Type B pancreatic cell (in vitro differentiated cells): ENCODE measurements at regions not wholly inside any gene's neighbourhood (a gene's known extent, or its start where the extent isn't known, plus 50 kb on each side); places are given as distances from the start of the nearest gene placed in this dataset.

ENCODE experiments used
- DNase-seq: peaks from one replicate; pipeline ENCODE4 v3.0.0; 2021; ENCODE audit warnings: mixed read lengths; ENCODE audit not compliant: unreplicated experiment; ENCODE audit errors: extremely low spot score
- H3K27ac Mint-ChIP-seq: 2 replicates; pipeline ENCODE4 v1.8.0; 2021; ENCODE audit warnings: mild to moderate bottlenecking, mixed read lengths
- H3K27me3 Mint-ChIP-seq: 2 replicates; pipeline ENCODE4 v1.8.0; 2021; ENCODE audit warnings: mixed read lengths
- H3K36me3 Mint-ChIP-seq: 2 replicates; pipeline ENCODE4 v1.8.0; 2021; ENCODE audit warnings: mixed read lengths
- H3K4me1 Mint-ChIP-seq: one replicate; pipeline ENCODE4 v1.8.0; 2021; ENCODE audit warnings: mixed read lengths; ENCODE audit not compliant: unreplicated experiment
- H3K4me3 Mint-ChIP-seq: 2 replicates; pipeline ENCODE4 v1.8.0; 2021; ENCODE audit warnings: mild to moderate bottlenecking, mixed read lengths
- H3K9me3 Mint-ChIP-seq: 2 replicates; pipeline ENCODE4 v1.8.0; 2021; ENCODE audit warnings: mixed read lengths
- TF ChIP-seq, protein P1 (sequence below): fragments of 200-600 bp; sonication (generic); conservative IDR thresholded peaks from 2 replicates; pipeline ENCODE4 v1.5.0; 2021; ENCODE audit warnings: antibody characterized with exemption, mild to moderate bottlenecking

DNA sequence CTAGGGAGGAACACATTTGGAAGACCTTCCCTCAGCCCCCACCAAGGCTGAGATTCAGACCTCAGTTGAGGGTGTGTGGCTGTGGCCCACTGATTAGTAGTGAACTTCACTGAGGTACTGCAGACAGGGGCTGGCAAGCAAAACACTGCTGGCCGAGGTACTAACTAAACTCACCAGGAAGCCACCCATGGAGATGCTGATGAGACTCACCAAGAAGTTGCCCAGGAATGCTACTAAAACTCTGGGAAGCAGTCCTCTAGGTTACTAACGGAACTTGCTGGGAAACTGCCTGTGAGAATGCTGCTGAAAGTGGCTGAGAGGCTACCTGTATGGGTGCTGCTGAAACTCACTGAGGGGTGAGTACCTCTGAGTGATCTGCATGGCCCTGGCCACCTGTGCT, 372.4 kb upstream of the RPS6KA3 start:
- H3K4me3 Mint-ChIP-seq, result no peak overlapping the region
- no peak for DNase-seq
- H3K27ac Mint-ChIP-seq, result no peak overlapping the region
- H3K36me3 Mint-ChIP-seq, result no peaks in the 10 kb centered on the region
- H3K9me3 Mint-ChIP-seq, result no peaks in the 10 kb centered on the region
- no peaks in the 10 kb centered on the region for H3K4me1 Mint-ChIP-seq
- TF ChIP-seq, protein P1, sequence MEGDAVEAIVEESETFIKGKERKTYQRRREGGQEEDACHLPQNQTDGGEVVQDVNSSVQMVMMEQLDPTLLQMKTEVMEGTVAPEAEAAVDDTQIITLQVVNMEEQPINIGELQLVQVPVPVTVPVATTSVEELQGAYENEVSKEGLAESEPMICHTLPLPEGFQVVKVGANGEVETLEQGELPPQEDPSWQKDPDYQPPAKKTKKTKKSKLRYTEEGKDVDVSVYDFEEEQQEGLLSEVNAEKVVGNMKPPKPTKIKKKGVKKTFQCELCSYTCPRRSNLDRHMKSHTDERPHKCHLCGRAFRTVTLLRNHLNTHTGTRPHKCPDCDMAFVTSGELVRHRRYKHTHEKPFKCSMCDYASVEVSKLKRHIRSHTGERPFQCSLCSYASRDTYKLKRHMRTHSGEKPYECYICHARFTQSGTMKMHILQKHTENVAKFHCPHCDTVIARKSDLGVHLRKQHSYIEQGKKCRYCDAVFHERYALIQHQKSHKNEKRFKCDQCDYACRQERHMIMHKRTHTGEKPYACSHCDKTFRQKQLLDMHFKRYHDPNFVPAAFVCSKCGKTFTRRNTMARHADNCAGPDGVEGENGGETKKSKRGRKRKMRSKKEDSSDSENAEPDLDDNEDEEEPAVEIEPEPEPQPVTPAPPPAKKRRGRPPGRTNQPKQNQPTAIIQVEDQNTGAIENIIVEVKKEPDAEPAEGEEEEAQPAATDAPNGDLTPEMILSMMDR, result no peak
- H3K27me3 Mint-ChIP-seq, result no peaks in the 10 kb centered on the region

GRCh38 chrX:20637351-20637750, 370.6 kb upstream of the RPS6KA3 start:
- no peaks in the 10 kb centered on the region for H3K9me3 Mint-ChIP-seq
- no peaks in the 10 kb centered on the region for H3K4me1 Mint-ChIP-seq
- no peaks in the 10 kb centered on the region for H3K27me3 Mint-ChIP-seq
- H3K27ac Mint-ChIP-seq, result no peak overlapping the region
- no peak for DNase-seq
- H3K4me3 Mint-ChIP-seq, result no peak overlapping the region
- TF ChIP-seq, protein P1, result no peak
- H3K36me3 Mint-ChIP-seq, result no peaks in the 10 kb centered on the region

DNA sequence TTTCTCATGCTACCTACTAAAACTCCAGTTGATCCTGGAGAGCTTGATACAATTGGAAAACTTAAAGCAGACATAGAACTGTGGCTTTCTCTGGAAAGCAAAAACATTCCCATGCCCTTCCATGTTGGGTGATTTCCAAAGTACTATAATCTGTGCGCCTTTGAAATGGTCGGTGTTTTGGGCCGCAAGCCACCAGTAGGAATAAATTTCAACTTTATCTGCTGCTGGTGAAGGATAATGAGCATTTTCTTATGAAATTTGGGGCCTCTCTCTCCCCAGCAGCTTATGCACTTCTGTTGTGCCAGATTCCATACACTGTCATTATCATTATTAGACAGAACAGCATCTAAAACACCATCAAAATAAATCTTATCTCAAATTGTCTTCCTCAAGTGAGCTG, 366.7 kb upstream of the RPS6KA3 start:
- H3K4me3 Mint-ChIP-seq, result no peak overlapping the region
- no peak overlapping the region for H3K27ac Mint-ChIP-seq
- no peak for DNase-seq
- TF ChIP-seq, protein P1, result no peak
- H3K36me3 Mint-ChIP-seq, result no peaks in the 10 kb centered on the region
- no peaks in the 10 kb centered on the region for H3K4me1 Mint-ChIP-seq
- no peaks in the 10 kb centered on the region for H3K27me3 Mint-ChIP-seq
- H3K9me3 Mint-ChIP-seq, result no peaks in the 10 kb centered on the region

- Mint-ChIP-seq H3K4me1 (no peaks in the 10 kb centered on the region), H3K4me3 (no peak overlapping the region), H3K36me3 (no peaks in the 10 kb centered on the region), H3K27ac (no peak overlapping the region), H3K9me3 (no peaks in the 10 kb centered on the region), H3K27me3 (no peaks in the 10 kb centered on the region)
- DNase-seq, result no peak
- TF ChIP-seq, protein P1, result no peak
These were observed 356.7 kb upstream of the RPS6KA3 start for GRCh38 chrX:20623448-20623847.

DNA sequence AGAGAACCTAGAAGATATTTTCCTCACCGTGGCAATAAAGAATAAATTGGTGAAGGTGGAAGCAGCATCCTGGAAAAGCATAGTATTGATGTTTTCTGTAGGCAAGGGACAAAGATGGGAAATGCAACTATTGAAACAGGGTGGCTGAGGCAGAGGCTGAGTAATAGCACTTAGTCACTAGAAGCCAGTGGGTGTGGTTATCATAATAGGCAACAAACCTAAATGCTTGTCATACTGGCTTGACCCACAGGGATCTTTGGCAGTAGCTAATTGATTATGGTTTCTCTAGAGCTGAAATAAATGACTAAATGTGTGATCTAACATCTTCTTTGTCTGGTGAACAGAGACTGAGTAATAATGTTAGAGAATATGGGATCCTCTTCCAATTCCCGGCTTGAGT, 353.6 kb upstream of the RPS6KA3 start:
- no peaks in the 10 kb centered on the region for H3K27me3 Mint-ChIP-seq
- no peaks in the 10 kb centered on the region for H3K36me3 Mint-ChIP-seq
- no peaks in the 10 kb centered on the region for H3K4me1 Mint-ChIP-seq
- TF ChIP-seq, protein P1, result no peak
- no peak overlapping the region for H3K4me3 Mint-ChIP-seq
- no peak overlapping the region for H3K27ac Mint-ChIP-seq
- H3K9me3 Mint-ChIP-seq, result no peaks in the 10 kb centered on the region
- no peak for DNase-seq

DNA sequence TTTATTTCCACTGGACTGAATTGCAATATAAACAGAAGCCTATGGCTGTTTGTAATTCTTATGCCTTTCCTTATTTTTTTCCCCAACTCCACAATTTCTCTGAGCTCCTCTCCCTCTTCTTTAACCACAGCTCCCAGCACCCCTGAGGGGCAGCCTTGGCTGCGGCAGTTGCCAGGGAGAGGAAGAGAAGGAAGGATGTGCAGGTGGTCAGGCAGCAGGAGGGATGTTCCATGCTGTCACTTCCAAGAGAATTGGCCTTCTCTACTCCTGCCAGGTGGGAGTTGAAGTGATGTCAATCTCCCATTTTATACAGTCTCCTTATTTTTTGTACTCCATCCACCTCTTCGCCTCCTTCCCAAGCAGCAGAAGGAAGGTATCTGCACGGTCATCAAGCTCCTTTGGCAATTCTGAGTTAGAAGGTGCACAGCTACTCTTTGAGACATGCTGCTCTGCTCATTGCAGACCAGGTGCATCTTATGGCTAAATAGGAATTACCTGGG, 343.3 kb upstream of the RPS6KA3 start:
- TF ChIP-seq, protein P1, result no peak
- Mint-ChIP-seq H3K9me3 (no peaks in the 10 kb centered on the region), H3K27me3 (no peaks in the 10 kb centered on the region), H3K27ac (no peak overlapping the region), H3K36me3 (no peaks in the 10 kb centered on the region), H3K4me1 (no peaks in the 10 kb centered on the region), H3K4me3 (no peak overlapping the region)
- DNase-seq, result no peak
